Stomach (tissue), 8 donors: ENCODE measurements at regions not wholly inside any gene's neighbourhood (a gene's known extent, or its start where the extent isn't known, plus 50 kb on each side); places are given as distances from the start of the nearest gene placed in this dataset.

Experiments used
- DNase-seq, 2 donors: peaks; one replicate each; pipeline versions ENCODE4 v3.0.0 to v3.0.0-alpha.2; 2013 to 2019
- H3K27ac ChIP-seq, 5 donors: fragments of 200-600 bp in 4 of 5; sonication (generic) in 4 of 5; one replicate each; pipeline ENCODE4 v1.5.1; 2013 to 2019; ENCODE audit warnings: mild to moderate bottlenecking in 1 of 5, moderate library complexity in 1 of 5
- H3K27me3 ChIP-seq, 3 donors: fragments of 200-600 bp; sonication (generic); one replicate each; pipeline ENCODE4 v1.5.1; 2017 to 2019; ENCODE audit warnings: mixed run types in 1 of 3
- H3K36me3 ChIP-seq, 4 donors: fragments of 200-600 bp; sonication (generic); 1 replicate in 3 of 4; 2 replicates in 1 of 4; pipeline ENCODE4 v1.5.1; 2016 to 2019
- H3K4me1 ChIP-seq, 4 donors: fragments of 200-600 bp; sonication (generic); one replicate each; pipeline ENCODE4 v1.5.1; 2016 to 2019
- H3K4me3 ChIP-seq, 4 donors: fragments of 200-600 bp; sonication (generic) in 3 of 4; one replicate each; pipeline ENCODE4 v1.5.1; 2016 to 2019; ENCODE audit warnings: mild to moderate bottlenecking in 1 of 4
- H3K9me3 ChIP-seq, 4 donors: fragments of 200-600 bp; sonication (generic); one replicate each; pipeline ENCODE4 v1.5.1; 2016 to 2019
- CTCF ChIP-seq, 7 experiments: fragments of 450-650 bp in 4 of 7; fragments of 200-600 bp in 3 of 7; sonication (generic) in 3 of 7; IDR thresholded peaks; one replicate each; pipeline ENCODE4 v1.5.1; 2016 to 2019; ENCODE audit warnings: antibody characterized with exemption in 7 of 7, control low read depth in 2 of 7, mild to moderate bottlenecking in 1 of 7
- EP300 ChIP-seq: sonication (generic); formaldehyde crosslinking; IDR thresholded peaks from one replicate; pipeline ENCODE4 v1.6.1; 2017; ENCODE audit warnings: antibody characterized with exemption
- POLR2A ChIP-seq, 4 donors: fragments of 450-650 bp; IDR thresholded peaks; one replicate each; pipeline ENCODE4 v1.6.1; 2016; ENCODE audit warnings: antibody characterized with exemption in 4 of 4, control low read depth in 2 of 4, mild to moderate bottlenecking in 1 of 4, moderate library complexity in 1 of 4
- POLR2AphosphoS5 ChIP-seq, 3 donors: sonication (generic); formaldehyde crosslinking; IDR thresholded peaks; one replicate each; pipeline ENCODE4 v1.6.1; 2016; ENCODE audit warnings: antibody characterized with exemption in 3 of 3
- WGBS, 5 donors: extraction: QIAGEN DNeasy Blood & Tissue Kit in 3 of 5; methylation state at CpG; one replicate each; pipeline versions ENCODE4 v1.1.5 to v1.1.7; 2013 to 2018; 5-methylcytosine and 5-hydroxymethylcytosine counted together
- intact Hi-C: fragments of 100-400 bp; cut with DNase I; formaldehyde crosslinking; loops from one replicate; pipeline ENCODE4 v1.15.1; 2023; ENCODE audit warnings: low total_unique reads
- donor health status: healthy with polysubstance abuse.
- donor health status: Bipolar disorder and iron deficiency.
- donor health status: healthy.

- no peaks in the 10 kb centered on the region for H3K9me3 ChIP-seq
- H3K4me3 ChIP-seq, result no peak overlapping the region
- H3K27ac ChIP-seq, result no peak overlapping the region
- H3K36me3 ChIP-seq, result no peaks in the 10 kb centered on the region
- 69 to 88% (median 84%) methylated on average over 4 of the region's 4 CpGs for WGBS, 5 donors
- DNase-seq, result no peak
- TF ChIP-seq POLR2A (IDR thresholded peaks at IDR 0.05) (no peak), POLR2AphosphoS5 (IDR thresholded peaks at IDR 0.05) (no peak), EP300 (no peak)
- no peaks in the 10 kb centered on the region for H3K4me1 ChIP-seq
- intact Hi-C loops, result no loop called here
- H3K27me3 ChIP-seq, result peaks cover 0 to 14% (median 0%) of the 10 kb centered on the region in 3 donors
These were observed 339.0 kb downstream of the DIRAS2 start for GRCh38 chr9:90303655-90304054.

- H3K27me3 ChIP-seq, result peaks cover 0 to 14% (median 0%) of the 10 kb centered on the region in 3 donors
- H3K27ac ChIP-seq, result no peak overlapping the region
- no peaks in the 10 kb centered on the region for H3K4me1 ChIP-seq
- no peaks in the 10 kb centered on the region for H3K9me3 ChIP-seq
- DNase-seq, result peak in 1 of 2 donors; percentile 22
- no peak for TF ChIP-seq CTCF (IDR thresholded peaks at IDR 0.05)
- TF ChIP-seq POLR2AphosphoS5 (IDR thresholded peaks at IDR 0.05), result no peak
- TF ChIP-seq POLR2A (IDR thresholded peaks at IDR 0.05), result no peak
- TF ChIP-seq EP300, result no peak
- H3K4me3 ChIP-seq, result no peak overlapping the region
- WGBS, 5 donors, result 80 to 88% (median 87%) methylated on average over 11 of the region's 11 CpGs
- H3K36me3 ChIP-seq, result no peaks in the 10 kb centered on the region
- intact Hi-C loops, result no loop called here
These were observed 336.5 kb downstream of the DIRAS2 start for GRCh38 chr9:90306158-90306557.

GRCh38 chr9:90307167-90307833 lies 335.3 kb downstream of the DIRAS2 start:
- peak in 1 of 2 donors; percentile 84 for DNase-seq
- Histone ChIP-seq H3K27ac (no peak overlapping the region), H3K4me3 (no peak overlapping the region), H3K4me1 (no peaks in the 10 kb centered on the region), H3K9me3 (no peaks in the 10 kb centered on the region), H3K36me3 (no peaks in the 10 kb centered on the region), H3K27me3 (peaks cover 0 to 14% (median 0%) of the 10 kb centered on the region in 3 donors)
- intact Hi-C loops, result no loop called here
- no peak for TF ChIP-seq CTCF (IDR thresholded peaks at IDR 0.05)
- no peak for TF ChIP-seq POLR2AphosphoS5 (IDR thresholded peaks at IDR 0.05)
- WGBS, 5 donors, result 67 to 81% (median 73%) methylated on average over 4 of the region's 4 CpGs

- intact Hi-C loops, result no loop called here
- peaks cover 0 to 14% (median 0%) of the 10 kb centered on the region in 3 donors for H3K27me3 ChIP-seq
- TF ChIP-seq CTCF (IDR thresholded peaks at IDR 0.05) (no peak), POLR2A (IDR thresholded peaks at IDR 0.05) (no peak), EP300 (no peak), POLR2AphosphoS5 (IDR thresholded peaks at IDR 0.05) (no peak)
- no peaks in the 10 kb centered on the region for H3K36me3 ChIP-seq
- no peaks in the 10 kb centered on the region for H3K4me1 ChIP-seq
- no peak for DNase-seq
- no peaks in the 10 kb centered on the region for H3K9me3 ChIP-seq
- H3K4me3 ChIP-seq, result no peak overlapping the region
- H3K27ac ChIP-seq, result no peak overlapping the region
- WGBS, 5 donors, result 55 to 77% (median 69%) methylated on average over 4 of the region's 4 CpGs
These were observed 334.7 kb downstream of the DIRAS2 start for GRCh38 chr9:90307891-90308290.

- no peak for DNase-seq
- Histone ChIP-seq H3K36me3 (no peaks in the 10 kb centered on the region), H3K27me3 (peaks cover 0 to 13% (median 0%) of the 10 kb centered on the region in 3 donors), H3K4me3 (no peak overlapping the region), H3K27ac (no peak overlapping the region), H3K9me3 (no peaks in the 10 kb centered on the region), H3K4me1 (no peaks in the 10 kb centered on the region)
- intact Hi-C loops, result no loop called here
- no peak for TF ChIP-seq POLR2A (IDR thresholded peaks at IDR 0.05)
- no peak for TF ChIP-seq CTCF (IDR thresholded peaks at IDR 0.05)
- no peak for TF ChIP-seq EP300
- no peak for TF ChIP-seq POLR2AphosphoS5 (IDR thresholded peaks at IDR 0.05)
- 62 to 83% (median 80%) methylated on average over 4 of the region's 4 CpGs for WGBS, 5 donors
These were observed 333.9 kb downstream of the DIRAS2 start for GRCh38 chr9:90308691-90309090.
